ENCODE measurements at regions not wholly inside any gene's neighbourhood (a gene's known extent, or its start where the extent isn't known, plus 50 kb on each side); places are given as distances from the start of the nearest gene placed in this dataset.

GRCh38 chr9:21579247-21579671 is 97.1 kb upstream of the IFNE start:
- Mint-ChIP-seq H3K36me3 (ENCODE audit: low read depth) (no peaks in the 10 kb centered on the region), H3K4me1 (ENCODE audit: low read depth) (peaks cover 49% of the 10 kb centered on the region), H3K27me3 (no peaks in the 10 kb centered on the region), H3K4me3 (peak overlapping the region; percentile 59), H3K27ac (peak overlapping the region; percentile 51), H3K9me3 (no peaks in the 10 kb centered on the region)
- DNase-seq = no peak

- Mint-ChIP-seq H3K27me3 (no peaks in the 10 kb centered on the region), H3K4me3 (no peak overlapping the region), H3K4me1 (ENCODE audit: low read depth) (peaks cover 49% of the 10 kb centered on the region), H3K36me3 (ENCODE audit: low read depth) (no peaks in the 10 kb centered on the region), H3K27ac (no peak overlapping the region), H3K9me3 (no peaks in the 10 kb centered on the region)
- DNase-seq = no peak
These were observed 97.6 kb upstream of the IFNE start for GRCh38 chr9:21579743-21580142.

- H3K4me1 Mint-ChIP-seq (ENCODE audit: low read depth) = peaks cover 50% of the 10 kb centered on the region
- H3K36me3 Mint-ChIP-seq (ENCODE audit: low read depth) = no peaks in the 10 kb centered on the region
- H3K4me3 Mint-ChIP-seq = no peak overlapping the region
- H3K27ac Mint-ChIP-seq = no peak overlapping the region
- no peaks in the 10 kb centered on the region for H3K9me3 Mint-ChIP-seq
- DNase-seq = no peak
- H3K27me3 Mint-ChIP-seq = no peaks in the 10 kb centered on the region
These were observed 98.7 kb upstream of the IFNE start for GRCh38 chr9:21580636-21581378.

- Mint-ChIP-seq H3K4me3 (no peak overlapping the region), H3K36me3 (ENCODE audit: low read depth) (no peaks in the 10 kb centered on the region), H3K9me3 (no peaks in the 10 kb centered on the region), H3K4me1 (ENCODE audit: low read depth) (peaks cover 25% of the 10 kb centered on the region), H3K27me3 (no peaks in the 10 kb centered on the region), H3K27ac (no peak overlapping the region)
- no peak for DNase-seq
These were observed 101.7 kb upstream of the IFNE start for GRCh38 chr9:21583628-21584377.

GRCh38 chr9:21584890-21585289 is 102.8 kb upstream of the IFNE start:
- Mint-ChIP-seq H3K9me3 (no peaks in the 10 kb centered on the region), H3K4me1 (ENCODE audit: low read depth) (peaks cover 14% of the 10 kb centered on the region), H3K27ac (no peak overlapping the region), H3K27me3 (no peaks in the 10 kb centered on the region), H3K36me3 (ENCODE audit: low read depth) (no peaks in the 10 kb centered on the region), H3K4me3 (no peak overlapping the region)
- DNase-seq = no peak

GRCh38 chr9:21585756-21586752 is 103.9 kb upstream of the IFNE start:
- Mint-ChIP-seq H3K36me3 (ENCODE audit: low read depth) (no peaks in the 10 kb centered on the region), H3K27me3 (no peaks in the 10 kb centered on the region), H3K4me1 (ENCODE audit: low read depth) (peaks cover 20% of the 10 kb centered on the region), H3K27ac (no peak overlapping the region), H3K4me3 (no peak overlapping the region), H3K9me3 (no peaks in the 10 kb centered on the region)
- no peak for DNase-seq

- Mint-ChIP-seq H3K9me3 (no peaks in the 10 kb centered on the region), H3K36me3 (ENCODE audit: low read depth) (no peaks in the 10 kb centered on the region), H3K27me3 (no peaks in the 10 kb centered on the region), H3K4me1 (ENCODE audit: low read depth) (peaks cover 33% of the 10 kb centered on the region), H3K27ac (no peak overlapping the region), H3K4me3 (no peak overlapping the region)
- DNase-seq = no peak
These were observed 107.4 kb upstream of the IFNE start for GRCh38 chr9:21589344-21590056.

- Mint-ChIP-seq H3K36me3 (ENCODE audit: low read depth) (no peaks in the 10 kb centered on the region), H3K9me3 (no peaks in the 10 kb centered on the region), H3K4me1 (ENCODE audit: low read depth) (peaks cover 33% of the 10 kb centered on the region), H3K27ac (peak overlapping the region; percentile 26), H3K27me3 (no peaks in the 10 kb centered on the region), H3K4me3 (no peak overlapping the region)
- DNase-seq = no peak
These were observed 108.2 kb upstream of the IFNE start for GRCh38 chr9:21590058-21590996.

- Mint-ChIP-seq H3K4me1 (ENCODE audit: low read depth) (peaks cover 30% of the 10 kb centered on the region), H3K9me3 (no peaks in the 10 kb centered on the region), H3K27me3 (no peaks in the 10 kb centered on the region), H3K4me3 (no peak overlapping the region), H3K27ac (peak overlapping the region; percentile 42), H3K36me3 (ENCODE audit: low read depth) (no peaks in the 10 kb centered on the region)
- peak; percentile 57 for DNase-seq
These were observed 109.3 kb upstream of the IFNE start for GRCh38 chr9:21591221-21592062.

GRCh38 chr9:21592063-21592338 is 109.9 kb upstream of the IFNE start:
- Mint-ChIP-seq H3K36me3 (ENCODE audit: low read depth) (no peaks in the 10 kb centered on the region), H3K4me1 (ENCODE audit: low read depth) (peaks cover 30% of the 10 kb centered on the region), H3K4me3 (no peak overlapping the region), H3K27me3 (no peaks in the 10 kb centered on the region), H3K9me3 (no peaks in the 10 kb centered on the region), H3K27ac (peak overlapping the region; percentile 42)
- no peak for DNase-seq

GRCh38 chr9:21597284-21597683 is 115.2 kb upstream of the IFNE start:
- Mint-ChIP-seq H3K9me3 (no peaks in the 10 kb centered on the region), H3K4me1 (ENCODE audit: low read depth) (peaks cover 9% of the 10 kb centered on the region), H3K4me3 (no peak overlapping the region), H3K27ac (no peak overlapping the region), H3K27me3 (no peaks in the 10 kb centered on the region), H3K36me3 (ENCODE audit: low read depth) (no peaks in the 10 kb centered on the region)
- no peak for DNase-seq

- no peaks in the 10 kb centered on the region for H3K4me1 Mint-ChIP-seq (ENCODE audit: low read depth)
- H3K9me3 Mint-ChIP-seq = no peaks in the 10 kb centered on the region
- no peak overlapping the region for H3K4me3 Mint-ChIP-seq
- no peak for DNase-seq
- no peaks in the 10 kb centered on the region for H3K36me3 Mint-ChIP-seq (ENCODE audit: low read depth)
- H3K27me3 Mint-ChIP-seq = no peaks in the 10 kb centered on the region
- no peak overlapping the region for H3K27ac Mint-ChIP-seq
These were observed 116.6 kb upstream of the IFNE start for GRCh38 chr9:21598749-21599148.
